HEK293T (cell line): ENCODE measurements at regions not wholly inside any gene's neighbourhood (a gene's known extent, or its start where the extent isn't known, plus 50 kb on each side); places are given as distances from the start of the nearest gene placed in this dataset.

Experiments used
- ARNT ChIP-seq: fragments of 450-650 bp; IDR thresholded peaks from 2 replicates; pipeline ENCODE4 v1.6.1; 2017; ENCODE audit warnings: mild to moderate bottlenecking
- FOXA1 ChIP-seq: fragments of 450-650 bp; IDR thresholded peaks from 2 replicates; pipeline ENCODE4 v1.6.1; 2016; ENCODE audit warnings: mild to moderate bottlenecking
- FOXK2 ChIP-seq: fragments of 450-650 bp; IDR thresholded peaks from 2 replicates; pipeline ENCODE4 v1.6.1; 2016; ENCODE audit warnings: mild to moderate bottlenecking
- L3MBTL2 ChIP-seq: fragments of 450-650 bp; conservative IDR thresholded peaks from 2 replicates; pipeline ENCODE4 v1.6.1; 2016; ENCODE audit warnings: mild to moderate bottlenecking
- SP1 ChIP-seq: fragments of 450-650 bp; IDR thresholded peaks from 2 replicates; pipeline ENCODE4 v1.6.1; 2017
- SUZ12 ChIP-seq: fragments of 450-650 bp; IDR thresholded peaks from 2 replicates; pipeline ENCODE4 v1.6.1; 2016; ENCODE audit warnings: mild to moderate bottlenecking
- ZNF384 ChIP-seq: fragments of 450-650 bp; IDR thresholded peaks from 2 replicates; pipeline ENCODE4 v1.6.1; 2016

- TF ChIP-seq ARNT (no peak), SP1 (no peak), ZNF384 (no peak), SUZ12 (no peak), L3MBTL2 (no peak), FOXK2 (no peak), FOXA1 (no peak)
Observed at GRCh38 chr2:128427413-128427755, 108.7 kb upstream of the HS6ST1 start.
